ENCODE measurements at regions not wholly inside any gene's neighbourhood (a gene's known extent, or its start where the extent isn't known, plus 50 kb on each side); places are given as distances from the start of the nearest gene placed in this dataset.

- Mint-ChIP-seq H3K9me3 (no peaks in the 10 kb centered on the region), H3K27me3 (no peaks in the 10 kb centered on the region), H3K27ac (no peak overlapping the region), H3K4me3 (no peak overlapping the region), H3K4me1 (ENCODE audit: low read depth) (no peaks in the 10 kb centered on the region), H3K36me3 (ENCODE audit: low read depth) (no peaks in the 10 kb centered on the region)
- intact Hi-C loops (cut with micrococcal nuclease): loop anchor here (10.0 kb wide), 1 partner anchor 434 kb away; no protein-coding TSS in a partner anchor
Observed at GRCh38 chr12:91818227-91819131, 327.2 kb downstream of the BTG1 start.

- Mint-ChIP-seq H3K36me3 (ENCODE audit: low read depth) (no peaks in the 10 kb centered on the region), H3K27me3 (no peaks in the 10 kb centered on the region), H3K4me1 (ENCODE audit: low read depth) (no peaks in the 10 kb centered on the region), H3K9me3 (no peaks in the 10 kb centered on the region), H3K4me3 (no peak overlapping the region), H3K27ac (no peak overlapping the region)
- intact Hi-C loops (cut with micrococcal nuclease): loop anchor here (10.0 kb wide), 1 partner anchor 433 kb away; no protein-coding TSS in a partner anchor
Observed at GRCh38 chr12:91817517-91817916, 328.1 kb downstream of the BTG1 start.

- Mint-ChIP-seq H3K9me3 (no peaks in the 10 kb centered on the region), H3K4me1 (ENCODE audit: low read depth) (no peaks in the 10 kb centered on the region), H3K27ac (no peak overlapping the region)
Observed at GRCh38 chr12:91813701-91814100, 331.9 kb downstream of the BTG1 start.

GRCh38 chr12:91811481-91812287, 334.0 kb downstream of the BTG1 start:
- no peaks in the 10 kb centered on the region for H3K4me1 Mint-ChIP-seq (ENCODE audit: low read depth)
- H3K36me3 Mint-ChIP-seq (ENCODE audit: low read depth): no peaks in the 10 kb centered on the region
- H3K27me3 Mint-ChIP-seq: no peaks in the 10 kb centered on the region
- H3K9me3 Mint-ChIP-seq: peaks cover 9% of the 10 kb centered on the region
- H3K27ac Mint-ChIP-seq: no peak overlapping the region
- intact Hi-C loops (cut with micrococcal nuclease): loop anchor here (2.0 to 10.0 kb wide), 5 partner anchors 331 to 839 kb away; no protein-coding TSS in a partner anchor
- no peak overlapping the region for H3K4me3 Mint-ChIP-seq

More at GRCh38 chr12:91813701-91814100, 331.9 kb downstream of the BTG1 start:
- Mint-ChIP-seq H3K36me3 (ENCODE audit: low read depth) (no peaks in the 10 kb centered on the region), H3K4me3 (no peak overlapping the region), H3K27me3 (no peaks in the 10 kb centered on the region)
- intact Hi-C loops (cut with micrococcal nuclease): loop anchor here (2.0 to 10.0 kb wide), 4 partner anchors 329 to 757 kb away; no protein-coding TSS in a partner anchor

- no peaks in the 10 kb centered on the region for H3K36me3 Mint-ChIP-seq (ENCODE audit: low read depth)
- H3K27ac Mint-ChIP-seq: no peak overlapping the region
- H3K9me3 Mint-ChIP-seq: peaks cover 18% of the 10 kb centered on the region
- H3K27me3 Mint-ChIP-seq: no peaks in the 10 kb centered on the region
- H3K4me3 Mint-ChIP-seq: no peak overlapping the region
- H3K4me1 Mint-ChIP-seq (ENCODE audit: low read depth): no peaks in the 10 kb centered on the region
- intact Hi-C loops (cut with micrococcal nuclease): loop anchor here (2.0 to 10.0 kb wide), 4 partner anchors 332 to 840 kb away; no protein-coding TSS in a partner anchor
Observed at GRCh38 chr12:91810531-91811451, 334.9 kb downstream of the BTG1 start.

GRCh38 chr12:91810077-91810476, 335.6 kb downstream of the BTG1 start:
- Mint-ChIP-seq H3K27me3 (no peaks in the 10 kb centered on the region), H3K4me1 (ENCODE audit: low read depth) (no peaks in the 10 kb centered on the region), H3K4me3 (no peak overlapping the region), H3K27ac (no peak overlapping the region), H3K9me3 (peaks cover 23% of the 10 kb centered on the region), H3K36me3 (ENCODE audit: low read depth) (no peaks in the 10 kb centered on the region)
- intact Hi-C loops (cut with micrococcal nuclease): loop anchor here (2.0 to 10.0 kb wide), 4 partner anchors 332 to 841 kb away; no protein-coding TSS in a partner anchor

GRCh38 chr12:91805031-91805430, 340.6 kb downstream of the BTG1 start:
- no peaks in the 10 kb centered on the region for H3K4me1 Mint-ChIP-seq (ENCODE audit: low read depth)
- no peaks in the 10 kb centered on the region for H3K27me3 Mint-ChIP-seq
- intact Hi-C loops (cut with micrococcal nuclease): no loop called here
- H3K4me3 Mint-ChIP-seq: no peak overlapping the region
- no peaks in the 10 kb centered on the region for H3K36me3 Mint-ChIP-seq (ENCODE audit: low read depth)
- no peak overlapping the region for H3K27ac Mint-ChIP-seq
- H3K9me3 Mint-ChIP-seq: peaks cover 23% of the 10 kb centered on the region

- intact Hi-C loops (cut with micrococcal nuclease): no loop called here
- H3K36me3 Mint-ChIP-seq (ENCODE audit: low read depth): no peaks in the 10 kb centered on the region
- H3K27ac Mint-ChIP-seq: no peak overlapping the region
- H3K9me3 Mint-ChIP-seq: peaks cover 23% of the 10 kb centered on the region
- no peaks in the 10 kb centered on the region for H3K27me3 Mint-ChIP-seq
- H3K4me3 Mint-ChIP-seq: no peak overlapping the region
- no peaks in the 10 kb centered on the region for H3K4me1 Mint-ChIP-seq (ENCODE audit: low read depth)
Observed at GRCh38 chr12:91804533-91804932, 341.1 kb downstream of the BTG1 start.

- H3K4me3 Mint-ChIP-seq: no peak overlapping the region
- intact Hi-C loops (cut with micrococcal nuclease): no loop called here
- H3K27ac Mint-ChIP-seq: no peak overlapping the region
- H3K9me3 Mint-ChIP-seq: peaks cover 8% of the 10 kb centered on the region
- no peaks in the 10 kb centered on the region for H3K27me3 Mint-ChIP-seq
- H3K4me1 Mint-ChIP-seq (ENCODE audit: low read depth): no peaks in the 10 kb centered on the region
- H3K36me3 Mint-ChIP-seq (ENCODE audit: low read depth): no peaks in the 10 kb centered on the region
Observed at GRCh38 chr12:91801048-91801447, 344.6 kb downstream of the BTG1 start.

GRCh38 chr12:91793676-91794075, 352.0 kb downstream of the BTG1 start:
- Mint-ChIP-seq H3K9me3 (no peaks in the 10 kb centered on the region), H3K27ac (no peak overlapping the region), H3K27me3 (peaks cover 7% of the 10 kb centered on the region), H3K36me3 (ENCODE audit: low read depth) (no peaks in the 10 kb centered on the region), H3K4me3 (no peak overlapping the region), H3K4me1 (ENCODE audit: low read depth) (no peaks in the 10 kb centered on the region)
- intact Hi-C loops (cut with micrococcal nuclease): no loop called here

GRCh38 chr12:91792597-91792996, 353.0 kb downstream of the BTG1 start:
- no peaks in the 10 kb centered on the region for H3K4me1 Mint-ChIP-seq (ENCODE audit: low read depth)
- H3K4me3 Mint-ChIP-seq: no peak overlapping the region
- intact Hi-C loops (cut with micrococcal nuclease): no loop called here
- H3K27ac Mint-ChIP-seq: no peak overlapping the region
- no peaks in the 10 kb centered on the region for H3K36me3 Mint-ChIP-seq (ENCODE audit: low read depth)
- H3K9me3 Mint-ChIP-seq: no peaks in the 10 kb centered on the region
- H3K27me3 Mint-ChIP-seq: peaks cover 7% of the 10 kb centered on the region

GRCh38 chr12:91786499-91787272, 359.0 kb downstream of the BTG1 start:
- H3K27me3 Mint-ChIP-seq: peaks cover 1% of the 10 kb centered on the region
- no peak overlapping the region for H3K4me3 Mint-ChIP-seq
- no peaks in the 10 kb centered on the region for H3K9me3 Mint-ChIP-seq
- no peaks in the 10 kb centered on the region for H3K4me1 Mint-ChIP-seq (ENCODE audit: low read depth)
- no peak overlapping the region for H3K27ac Mint-ChIP-seq
- intact Hi-C loops (cut with micrococcal nuclease): no loop called here
- H3K36me3 Mint-ChIP-seq (ENCODE audit: low read depth): no peaks in the 10 kb centered on the region
